ENCODE measurements at regions not wholly inside any gene's neighbourhood (a gene's known extent, or its start where the extent isn't known, plus 50 kb on each side); places are given as distances from the start of the nearest gene placed in this dataset.

- no peaks in the 10 kb centered on the region for H3K4me1 ChIP-seq (ENCODE audit: control insufficient read depth, low read length)
- H3K27me3 ChIP-seq (ENCODE audit: control insufficient read depth, low read length) = no peaks in the 10 kb centered on the region
- TF ChIP-seq EZH2phosphoT487 (IDR thresholded peaks at IDR 0.05; ENCODE audit: borderline replicate concordance, low read length) (no peak), CTCF (IDR thresholded peaks at IDR 0.05; ENCODE audit: low read depth, low read length, poor library complexity, severe bottlenecking) (no peak)
- no peak overlapping the region for H3K4me2 ChIP-seq (ENCODE audit: low read length)
- H3K79me2 ChIP-seq (ENCODE audit: control insufficient read depth, low read length) = no peaks in the 10 kb centered on the region
- no peaks in the 10 kb centered on the region for H4K20me1 ChIP-seq (ENCODE audit: control insufficient read depth, insufficient read depth, low read depth, low read length)
- no peaks in the 10 kb centered on the region for H3K9me2 ChIP-seq (replicated peaks; ENCODE audit: control insufficient read depth, low read length)
- no peaks in the 10 kb centered on the region for H3F3A ChIP-seq (ENCODE audit: control insufficient read depth, insufficient read depth)
- no peaks in the 10 kb centered on the region for H3K36me3 ChIP-seq (ENCODE audit: control insufficient read depth, low read length)
- H3K27ac ChIP-seq (ENCODE audit: low read depth, low read length) = no peak overlapping the region
- no peak overlapping the region for H3K4me3 ChIP-seq (ENCODE audit: low read length)
- no peaks in the 10 kb centered on the region for H3K9me3 ChIP-seq (ENCODE audit: control insufficient read depth, insufficient read depth, low read length)
Measured at GRCh38 chr2:235267251-235267650, 226.6 kb upstream of the AGAP1 start.

GRCh38 chr2:235268535-235268934 is 225.3 kb upstream of the AGAP1 start:
- Histone ChIP-seq H3K79me2 (ENCODE audit: control insufficient read depth, low read length) (no peaks in the 10 kb centered on the region), H3K4me2 (ENCODE audit: low read length) (no peak overlapping the region), H3K36me3 (ENCODE audit: control insufficient read depth, low read length) (no peaks in the 10 kb centered on the region), H3K27ac (ENCODE audit: low read depth, low read length) (no peak overlapping the region), H3K9me3 (ENCODE audit: control insufficient read depth, insufficient read depth, low read length) (no peaks in the 10 kb centered on the region), H3K27me3 (ENCODE audit: control insufficient read depth, low read length) (no peaks in the 10 kb centered on the region), H3K9me2 (replicated peaks; ENCODE audit: control insufficient read depth, low read length) (no peaks in the 10 kb centered on the region), H3K4me3 (ENCODE audit: low read length) (no peak overlapping the region), H3K4me1 (ENCODE audit: control insufficient read depth, low read length) (no peaks in the 10 kb centered on the region), H4K20me1 (ENCODE audit: control insufficient read depth, insufficient read depth, low read depth, low read length) (no peaks in the 10 kb centered on the region), H3F3A (ENCODE audit: control insufficient read depth, insufficient read depth) (no peaks in the 10 kb centered on the region)
- TF ChIP-seq CTCF (IDR thresholded peaks at IDR 0.05; ENCODE audit: low read depth, low read length, poor library complexity, severe bottlenecking) (no peak), EZH2phosphoT487 (IDR thresholded peaks at IDR 0.05; ENCODE audit: borderline replicate concordance, low read length) (no peak)

GRCh38 chr2:235270291-235270690 is 223.6 kb upstream of the AGAP1 start:
- Histone ChIP-seq H3K4me1 (ENCODE audit: control insufficient read depth, low read length) (no peaks in the 10 kb centered on the region), H3K4me3 (ENCODE audit: low read length) (no peak overlapping the region), H3K27ac (ENCODE audit: low read depth, low read length) (no peak overlapping the region), H3K27me3 (ENCODE audit: control insufficient read depth, low read length) (no peaks in the 10 kb centered on the region), H3K4me2 (ENCODE audit: low read length) (no peak overlapping the region), H3K9me3 (ENCODE audit: control insufficient read depth, insufficient read depth, low read length) (no peaks in the 10 kb centered on the region), H3K36me3 (ENCODE audit: control insufficient read depth, low read length) (no peaks in the 10 kb centered on the region), H3K79me2 (ENCODE audit: control insufficient read depth, low read length) (no peaks in the 10 kb centered on the region), H4K20me1 (ENCODE audit: control insufficient read depth, insufficient read depth, low read depth, low read length) (no peaks in the 10 kb centered on the region), H3F3A (ENCODE audit: control insufficient read depth, insufficient read depth) (no peaks in the 10 kb centered on the region), H3K9me2 (replicated peaks; ENCODE audit: control insufficient read depth, low read length) (no peaks in the 10 kb centered on the region)
- TF ChIP-seq EZH2phosphoT487 (IDR thresholded peaks at IDR 0.05; ENCODE audit: borderline replicate concordance, low read length) = no peak

GRCh38 chr2:235270956-235271355 is 222.9 kb upstream of the AGAP1 start:
- Histone ChIP-seq H3K4me1 (ENCODE audit: control insufficient read depth, low read length) (no peaks in the 10 kb centered on the region), H3K79me2 (ENCODE audit: control insufficient read depth, low read length) (no peaks in the 10 kb centered on the region), H3F3A (ENCODE audit: control insufficient read depth, insufficient read depth) (no peaks in the 10 kb centered on the region), H3K9me2 (replicated peaks; ENCODE audit: control insufficient read depth, low read length) (no peaks in the 10 kb centered on the region), H4K20me1 (ENCODE audit: control insufficient read depth, insufficient read depth, low read depth, low read length) (no peaks in the 10 kb centered on the region), H3K4me3 (ENCODE audit: low read length) (no peak overlapping the region), H3K27ac (ENCODE audit: low read depth, low read length) (no peak overlapping the region), H3K9me3 (ENCODE audit: control insufficient read depth, insufficient read depth, low read length) (no peaks in the 10 kb centered on the region), H3K27me3 (ENCODE audit: control insufficient read depth, low read length) (no peaks in the 10 kb centered on the region), H3K36me3 (ENCODE audit: control insufficient read depth, low read length) (no peaks in the 10 kb centered on the region), H3K4me2 (ENCODE audit: low read length) (no peak overlapping the region)
- no peak for TF ChIP-seq CTCF (IDR thresholded peaks at IDR 0.05; ENCODE audit: low read depth, low read length, poor library complexity, severe bottlenecking)
- no peak for TF ChIP-seq EZH2phosphoT487 (IDR thresholded peaks at IDR 0.05; ENCODE audit: borderline replicate concordance, low read length)

All from DOHH2 (cell line).